ENCODE measurements at regions not wholly inside any gene's neighbourhood (a gene's known extent, or its start where the extent isn't known, plus 50 kb on each side); places are given as distances from the start of the nearest gene placed in this dataset.

- TF ChIP-seq CTCF (IDR thresholded peaks at IDR 0.05) (no peak), POLR2A (IDR thresholded peaks at IDR 0.05) (no peak)
These were observed 142.0 kb upstream of the SPOPL start for GRCh38 chr2:138359532-138359931.
